HEK293T (cell line): ENCODE measurements at regions not wholly inside any gene's neighbourhood (a gene's known extent, or its start where the extent isn't known, plus 50 kb on each side); places are given as distances from the start of the nearest gene placed in this dataset.

Source experiments
- ARNT ChIP-seq: fragments of 450-650 bp; IDR thresholded peaks from 2 replicates; pipeline ENCODE4 v1.6.1; 2017; ENCODE audit warnings: mild to moderate bottlenecking
- BHLHE40 ChIP-seq: fragments of 450-650 bp; IDR thresholded peaks from 2 replicates; pipeline ENCODE4 v1.6.1; 2016; ENCODE audit warnings: mild to moderate bottlenecking, moderate library complexity, borderline replicate concordance
- CTBP1 ChIP-seq: fragments of 450-650 bp; IDR thresholded peaks from 2 replicates; pipeline ENCODE4 v1.6.1; 2016; ENCODE audit warnings: borderline replicate concordance
- ELF4 ChIP-seq: fragments of 450-650 bp; IDR thresholded peaks from 2 replicates; pipeline ENCODE4 v1.6.1; 2017; ENCODE audit warnings: antibody characterized with exemption
- FOXA1 ChIP-seq: fragments of 450-650 bp; IDR thresholded peaks from 2 replicates; pipeline ENCODE4 v1.6.1; 2016; ENCODE audit warnings: mild to moderate bottlenecking
- FOXM1 ChIP-seq: fragments of 450-650 bp; IDR thresholded peaks from 2 replicates; pipeline ENCODE4 v1.6.1; 2017; ENCODE audit warnings: mild to moderate bottlenecking, borderline replicate concordance
- HDGF ChIP-seq: fragments of 450-650 bp; IDR thresholded peaks from 2 replicates; pipeline ENCODE4 v1.6.1; 2017; ENCODE audit warnings: antibody characterized with exemption, borderline replicate concordance
- LEF1 ChIP-seq: fragments of 450-650 bp; IDR thresholded peaks from 2 replicates; pipeline ENCODE4 v1.6.1; 2017; ENCODE audit warnings: mild to moderate bottlenecking, borderline replicate concordance
- NFRKB ChIP-seq: fragments of 450-650 bp; IDR thresholded peaks from 2 replicates; pipeline ENCODE4 v1.6.1; 2016; ENCODE audit warnings: mild to moderate bottlenecking, moderate library complexity
- SP1 ChIP-seq: fragments of 450-650 bp; IDR thresholded peaks from 2 replicates; pipeline ENCODE4 v1.6.1; 2017
- SUZ12 ChIP-seq: fragments of 450-650 bp; IDR thresholded peaks from 2 replicates; pipeline ENCODE4 v1.6.1; 2016; ENCODE audit warnings: mild to moderate bottlenecking
- TF ChIP-seq, protein P1 (sequence below): fragments of 450-650 bp; IDR thresholded peaks from 2 replicates; pipeline ENCODE4 v1.6.1; 2016

DNA sequence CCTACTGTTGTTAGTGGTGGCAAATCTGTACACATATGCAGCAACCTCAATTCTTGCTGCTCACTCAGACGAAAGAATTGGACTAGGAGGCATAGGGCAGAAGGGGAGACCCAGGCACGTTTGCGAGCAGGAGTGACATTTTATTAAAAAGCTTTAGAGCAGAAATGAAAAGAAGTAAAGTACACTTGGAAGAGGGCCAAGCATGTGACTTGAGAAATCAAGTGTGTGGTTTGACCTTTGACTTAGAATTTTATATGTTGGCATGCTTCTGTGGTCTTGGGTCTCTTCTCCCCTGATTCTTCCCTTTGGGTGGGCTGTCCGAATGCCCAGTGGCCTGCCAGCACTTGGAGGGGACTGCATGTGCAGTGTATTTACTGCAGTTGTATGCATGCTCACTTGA lies 205.5 kb upstream of the SEMA3D start:
- TF ChIP-seq LEF1 (no peak), FOXM1 (no peak), ARNT (no peak), SUZ12 (no peak), ELF4 (no peak), SP1 (no peak), CTBP1 (no peak), HDGF (no peak), BHLHE40 (no peak), NFRKB (no peak), FOXA1 (no peak)
- TF ChIP-seq, protein P1, sequence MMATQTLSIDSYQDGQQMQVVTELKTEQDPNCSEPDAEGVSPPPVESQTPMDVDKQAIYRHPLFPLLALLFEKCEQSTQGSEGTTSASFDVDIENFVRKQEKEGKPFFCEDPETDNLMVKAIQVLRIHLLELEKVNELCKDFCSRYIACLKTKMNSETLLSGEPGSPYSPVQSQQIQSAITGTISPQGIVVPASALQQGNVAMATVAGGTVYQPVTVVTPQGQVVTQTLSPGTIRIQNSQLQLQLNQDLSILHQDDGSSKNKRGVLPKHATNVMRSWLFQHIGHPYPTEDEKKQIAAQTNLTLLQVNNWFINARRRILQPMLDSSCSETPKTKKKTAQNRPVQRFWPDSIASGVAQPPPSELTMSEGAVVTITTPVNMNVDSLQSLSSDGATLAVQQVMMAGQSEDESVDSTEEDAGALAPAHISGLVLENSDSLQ: no peak
